H1 (cell line): ENCODE measurements at regions not wholly inside any gene's neighbourhood (a gene's known extent, or its start where the extent isn't known, plus 50 kb on each side); places are given as distances from the start of the nearest gene placed in this dataset.

Source experiments
- CHD7 ChIP-seq: fragments of 300-600 bp; sonication (generic); IDR thresholded peaks from 2 replicates; pipeline ENCODE4 v1.7.1; 2012; ENCODE audit warnings: low read length, moderate library complexity, mild to moderate bottlenecking, inconsistent platforms; ENCODE audit not compliant: insufficient replicate concordance
- KDM5A ChIP-seq: fragments of 200-600 bp; IDR thresholded peaks from 2 replicates; pipeline ENCODE4 v1.7.1; 2012; ENCODE audit warnings: mild to moderate bottlenecking, low read length, inconsistent platforms, mixed read lengths
- MAFK ChIP-seq: IDR thresholded peaks from 2 replicates; pipeline ENCODE4 v1.6.1; 2012; ENCODE audit warnings: low read depth, mild to moderate bottlenecking, improper control_type of control experiment, low read length
- RBBP5 ChIP-seq: IDR thresholded peaks from 2 replicates; pipeline ENCODE4 v1.7.1; 2012; ENCODE audit warnings: low read depth, mild to moderate bottlenecking, inconsistent platforms, low read length, moderate library complexity, borderline replicate concordance
- RNF2 ChIP-seq: fragments of 200-900, 300-1000 bp; sonication (generic); IDR thresholded peaks from 2 replicates; pipeline ENCODE4 v1.7.1; 2016; ENCODE audit warnings: borderline replicate concordance, low read depth, mild to moderate bottlenecking, antibody characterized with exemption, low read length; ENCODE audit not compliant: poor library complexity, severe bottlenecking; ENCODE audit errors: missing control alignments

- TF ChIP-seq CHD7, result no peak
- TF ChIP-seq RBBP5, result no peak
- no peak for TF ChIP-seq MAFK
- no peak for TF ChIP-seq RNF2
- no peak for TF ChIP-seq KDM5A
Measured at GRCh38 chr13:90933097-90933826, 414.2 kb upstream of the MIR17HG start (continued).
